Psoas muscle (tissue), 7 donors: ENCODE measurements at regions not wholly inside any gene's neighbourhood (a gene's known extent, or its start where the extent isn't known, plus 50 kb on each side); places are given as distances from the start of the nearest gene placed in this dataset.

Experiments used
- ATAC-seq, 4 donors: fragments of 200-7000 bp; cut with Tn5 transposase; one replicate each; pipeline ENCODE4 v1.9.1; 2020; ENCODE audit warnings: moderate library complexity in 3 of 4, mild to moderate bottlenecking in 2 of 4
- DNase-seq, 2 donors: peaks; one replicate each; pipeline ENCODE4 v3.0.0-alpha.2; 2020
- H3K27ac ChIP-seq: fragments of 200-600 bp; one replicate; pipeline ENCODE4 v1.8.0; 2022
- H3K27me3 ChIP-seq, 3 donors: fragments of 200-600 bp in 1 of 3; one replicate each; pipeline versions ENCODE4 v1.6.1 to v1.8.0; 2013 to 2022; ENCODE audit warnings: low read length in 2 of 3, mild to moderate bottlenecking in 2 of 3, moderate library complexity in 1 of 3; ENCODE audit not compliant: insufficient read depth in 3 of 3
- H3K36me3 ChIP-seq, 2 donors: fragments of 200-600 bp in 1 of 2; one replicate each; pipeline versions ENCODE4 v1.6.1 to v1.8.0; 2013 to 2022; ENCODE audit warnings: low read depth in 1 of 2, mild to moderate bottlenecking in 1 of 2, moderate library complexity in 1 of 2; ENCODE audit not compliant: insufficient read depth in 1 of 2
- H3K4me1 ChIP-seq: fragments of 200-600 bp; one replicate; pipeline ENCODE4 v1.8.0; 2022
- H3K4me3 ChIP-seq: fragments of 200-600 bp; one replicate; pipeline ENCODE4 v1.8.0; 2022; ENCODE audit warnings: mild to moderate bottlenecking
- H3K9me3 ChIP-seq: fragments of 200-600 bp; one replicate; pipeline ENCODE4 v1.8.0; 2022
- WGBS, 3 donors: extraction: QIAGEN DNeasy Blood & Tissue Kit; methylation state at CpG; one replicate each; pipeline versions ENCODE4 v1.1.6 to v1.1.7; 2013; 5-methylcytosine and 5-hydroxymethylcytosine counted together
- intact Hi-C, 2 donors: fragments of 100-400 bp; cut with DNase I; formaldehyde crosslinking; loops; one replicate each; pipeline versions ENCODE4 v1.11.0 to v1.14.2; 2022
- TF ChIP-seq, protein P1 (sequence below): fragments of 200-600 bp; IDR thresholded peaks from one replicate; pipeline ENCODE4 v1.8.0; 2022; ENCODE audit warnings: antibody characterized with exemption
- donor health status: healthy with polysubstance abuse.
- donor health status: DM: no; HTN: no; CAD: no; lungs with moderate emphysema.
- donor health status: Bipolar disorder and iron deficiency.
- donor health status: healthy.
- donor health status: DM: yes; HTN: yes; CAD: no.
- donor health status: DM: no; HTN: no; CAD: no.
- donor health status: DM: yes; HTN: yes; CAD: no.

- Histone ChIP-seq H3K36me3 (no peaks in the 10 kb centered on the region), H3K27ac (no peak overlapping the region), H3K4me3 (no peak overlapping the region), H3K9me3 (no peaks in the 10 kb centered on the region), H3K4me1 (peaks cover 23% of the 10 kb centered on the region), H3K27me3 (no peaks in the 10 kb centered on the region)
- intact Hi-C loops: loop anchor here (5.0 to 10.0 kb wide), 3 partner anchors 68 to 145 kb away; no protein-coding TSS in a partner anchor
- DNase-seq (no peak), ATAC-seq (no peak)
- TF ChIP-seq, protein P1, sequence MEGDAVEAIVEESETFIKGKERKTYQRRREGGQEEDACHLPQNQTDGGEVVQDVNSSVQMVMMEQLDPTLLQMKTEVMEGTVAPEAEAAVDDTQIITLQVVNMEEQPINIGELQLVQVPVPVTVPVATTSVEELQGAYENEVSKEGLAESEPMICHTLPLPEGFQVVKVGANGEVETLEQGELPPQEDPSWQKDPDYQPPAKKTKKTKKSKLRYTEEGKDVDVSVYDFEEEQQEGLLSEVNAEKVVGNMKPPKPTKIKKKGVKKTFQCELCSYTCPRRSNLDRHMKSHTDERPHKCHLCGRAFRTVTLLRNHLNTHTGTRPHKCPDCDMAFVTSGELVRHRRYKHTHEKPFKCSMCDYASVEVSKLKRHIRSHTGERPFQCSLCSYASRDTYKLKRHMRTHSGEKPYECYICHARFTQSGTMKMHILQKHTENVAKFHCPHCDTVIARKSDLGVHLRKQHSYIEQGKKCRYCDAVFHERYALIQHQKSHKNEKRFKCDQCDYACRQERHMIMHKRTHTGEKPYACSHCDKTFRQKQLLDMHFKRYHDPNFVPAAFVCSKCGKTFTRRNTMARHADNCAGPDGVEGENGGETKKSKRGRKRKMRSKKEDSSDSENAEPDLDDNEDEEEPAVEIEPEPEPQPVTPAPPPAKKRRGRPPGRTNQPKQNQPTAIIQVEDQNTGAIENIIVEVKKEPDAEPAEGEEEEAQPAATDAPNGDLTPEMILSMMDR: no peak
- WGBS, 3 donors: 69 to 89% (median 87%) methylated on average over 2 of the region's 2 CpGs
These were observed 160.6 kb downstream of the MAF start for GRCh38 chr16:79439901-79440300.

DNA sequence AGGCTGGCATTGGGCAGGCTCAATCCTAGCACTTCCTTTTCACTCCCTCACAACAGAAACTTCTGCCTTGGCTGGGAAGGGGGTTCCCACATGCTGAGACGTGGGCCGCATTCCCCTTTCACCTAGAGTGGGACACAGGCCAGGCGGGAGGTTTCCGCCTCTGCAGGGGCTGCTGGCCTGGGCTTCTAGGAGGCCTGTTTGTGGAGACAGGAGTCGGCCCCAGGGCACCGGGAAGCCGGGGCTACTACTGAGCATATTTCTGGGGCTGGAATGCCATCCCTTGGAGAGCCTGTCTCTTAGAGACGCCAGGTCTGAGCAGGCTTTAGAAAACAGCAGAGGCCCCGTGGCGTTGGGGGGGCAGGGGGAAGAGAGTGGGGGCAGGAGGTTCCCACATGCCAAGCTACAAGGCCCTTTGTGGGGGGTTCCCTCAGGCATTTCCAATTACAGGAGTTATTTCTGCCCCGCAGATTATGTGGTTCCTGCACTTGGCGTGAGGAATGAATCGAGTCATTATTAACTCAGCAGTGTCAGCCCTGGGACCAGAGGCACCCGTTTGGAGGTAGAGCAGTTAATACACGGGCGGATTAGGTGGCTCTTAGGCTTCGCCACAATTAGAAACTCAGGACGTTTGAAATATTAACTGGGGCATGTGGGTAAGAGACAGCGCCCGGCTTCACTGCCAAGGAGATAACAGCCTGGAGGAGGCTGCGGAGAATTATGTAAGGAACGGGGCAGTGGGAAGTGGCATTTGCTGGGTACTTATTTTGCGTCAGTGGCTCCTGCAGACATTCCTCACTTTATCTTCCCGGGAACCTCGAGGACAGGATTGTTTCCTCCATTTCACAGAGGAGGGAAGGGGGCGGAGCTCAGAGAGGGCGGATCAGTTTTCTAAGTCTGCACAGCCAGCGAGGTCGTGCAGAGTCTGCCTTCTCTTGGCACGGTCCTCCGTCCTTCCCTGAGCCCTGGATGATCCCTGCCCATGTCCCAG, 162.5 kb downstream of the MAF start:
- DNase-seq: peak; percentile 59 to 76
- Histone ChIP-seq H3K27me3 (no peaks in the 10 kb centered on the region), H3K4me1 (peaks cover 23% of the 10 kb centered on the region), H3K36me3 (no peaks in the 10 kb centered on the region), H3K4me3 (peak overlapping the region; percentile 44), H3K27ac (peak overlapping the region; percentile 79), H3K9me3 (no peaks in the 10 kb centered on the region)
- TF ChIP-seq, protein P1: no peak
- peak; percentile 85 to 94 (median 89) for ATAC-seq
- WGBS, 3 donors: 19 to 21% (median 20%) methylated on average over 31 of the region's 31 CpGs
- intact Hi-C loops: loop anchor here (5.0 to 10.0 kb wide), 2 partner anchors 66 to 147 kb away; no protein-coding TSS in a partner anchor

GRCh38 chr16:79436885-79437284, 163.7 kb downstream of the MAF start:
- Histone ChIP-seq H3K36me3 (no peaks in the 10 kb centered on the region), H3K27ac (peak overlapping the region; percentile 79), H3K9me3 (no peaks in the 10 kb centered on the region), H3K27me3 (no peaks in the 10 kb centered on the region), H3K4me1 (peaks cover 23% of the 10 kb centered on the region), H3K4me3 (no peak overlapping the region)
- DNase-seq: no peak
- no peak for ATAC-seq
- TF ChIP-seq, protein P1: no peak
- 85 to 92% (median 91%) methylated on average over 5 of the region's 5 CpGs for WGBS, 3 donors
- intact Hi-C loops: loop anchor here (5.0 to 10.0 kb wide), 2 partner anchors 65 to 148 kb away; no protein-coding TSS in a partner anchor

DNA sequence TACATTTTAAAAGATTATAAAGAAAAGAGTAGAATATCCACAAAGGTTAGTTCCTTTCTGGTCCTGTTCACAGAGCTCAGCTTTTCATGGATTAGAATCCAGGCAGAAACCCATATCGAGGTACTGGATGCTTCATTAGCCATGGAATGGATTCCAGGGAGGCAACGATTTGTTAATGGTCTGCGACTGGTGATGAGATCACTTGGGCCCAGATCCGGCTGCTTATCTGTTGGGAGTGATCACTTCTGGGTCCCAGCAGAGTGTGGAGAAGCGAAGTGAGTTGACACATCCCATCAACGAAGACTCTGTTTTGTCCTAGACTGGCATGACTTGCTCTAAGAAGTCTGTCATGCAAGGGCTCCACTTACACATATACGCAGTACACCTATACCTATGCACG, 165.8 kb downstream of the MAF start:
- H3K27ac ChIP-seq: no peak overlapping the region
- WGBS, 3 donors: 74 to 81% (median 78%) methylated on average over 8 of the region's 8 CpGs
- ATAC-seq (no peak), DNase-seq (no peak)
- H3K9me3 ChIP-seq: no peaks in the 10 kb centered on the region
- H3K36me3 ChIP-seq: no peaks in the 10 kb centered on the region
- intact Hi-C loops: loop anchor here (5.0 to 10.0 kb wide), 2 partner anchors 62 to 150 kb away; no protein-coding TSS in a partner anchor
- H3K27me3 ChIP-seq: no peaks in the 10 kb centered on the region
- H3K4me3 ChIP-seq: no peak overlapping the region
- TF ChIP-seq, protein P1: no peak
- peaks cover 21% of the 10 kb centered on the region for H3K4me1 ChIP-seq
